ENCODE measurements at regions not wholly inside any gene's neighbourhood (a gene's known extent, or its start where the extent isn't known, plus 50 kb on each side); places are given as distances from the start of the nearest gene placed in this dataset.

- Histone ChIP-seq H3K27me3 (peaks cover 0 to 69% (median 58%) of the 10 kb centered on the region in 7 donors), H3K36me3 (no peaks in the 10 kb centered on the region), H3K4me1 (peaks cover 0 to 3% (median 0%) of the 10 kb centered on the region in 9 donors), H3K9me3 (peaks cover 0 to 11% (median 0%) of the 10 kb centered on the region in 11 donors), H3K27ac (no peak overlapping the region), H3K4me3 (no peak overlapping the region)
- 9 to 10% methylated on average over 15 of the region's 15 CpGs for WGBS, 2 donors
- TF ChIP-seq, protein P1, sequence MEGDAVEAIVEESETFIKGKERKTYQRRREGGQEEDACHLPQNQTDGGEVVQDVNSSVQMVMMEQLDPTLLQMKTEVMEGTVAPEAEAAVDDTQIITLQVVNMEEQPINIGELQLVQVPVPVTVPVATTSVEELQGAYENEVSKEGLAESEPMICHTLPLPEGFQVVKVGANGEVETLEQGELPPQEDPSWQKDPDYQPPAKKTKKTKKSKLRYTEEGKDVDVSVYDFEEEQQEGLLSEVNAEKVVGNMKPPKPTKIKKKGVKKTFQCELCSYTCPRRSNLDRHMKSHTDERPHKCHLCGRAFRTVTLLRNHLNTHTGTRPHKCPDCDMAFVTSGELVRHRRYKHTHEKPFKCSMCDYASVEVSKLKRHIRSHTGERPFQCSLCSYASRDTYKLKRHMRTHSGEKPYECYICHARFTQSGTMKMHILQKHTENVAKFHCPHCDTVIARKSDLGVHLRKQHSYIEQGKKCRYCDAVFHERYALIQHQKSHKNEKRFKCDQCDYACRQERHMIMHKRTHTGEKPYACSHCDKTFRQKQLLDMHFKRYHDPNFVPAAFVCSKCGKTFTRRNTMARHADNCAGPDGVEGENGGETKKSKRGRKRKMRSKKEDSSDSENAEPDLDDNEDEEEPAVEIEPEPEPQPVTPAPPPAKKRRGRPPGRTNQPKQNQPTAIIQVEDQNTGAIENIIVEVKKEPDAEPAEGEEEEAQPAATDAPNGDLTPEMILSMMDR (IDR thresholded peaks at IDR 0.05) = no peak
- DNase-seq (no peak), ATAC-seq (peak in 2 of 8 donors; percentile 16 to 71)
- intact Hi-C loops (cut with DNase I) = loop anchor here in 6 of 10 donors (2.0 to 10.0 kb wide), 3 partner anchors 83 to 85 kb away; no protein-coding TSS in a partner anchor
These were observed 199.0 kb upstream of the KCNG1 start for GRCh38 chr20:51221791-51222408.

GRCh38 chr20:51221103-51221502 lies 198.2 kb upstream of the KCNG1 start:
- 94 to 96% methylated on average over 4 of the region's 4 CpGs for WGBS, 2 donors
- DNase-seq = no peak
- no peak overlapping the region for H3K4me3 ChIP-seq
- peaks cover 0 to 75% (median 63%) of the 10 kb centered on the region in 7 donors for H3K27me3 ChIP-seq
- TF ChIP-seq, protein P1 (IDR thresholded peaks at IDR 0.05) = no peak
- H3K9me3 ChIP-seq = peaks cover 0 to 14% (median 0%) of the 10 kb centered on the region in 11 donors
- H3K4me1 ChIP-seq = peaks cover 0 to 3% (median 0%) of the 10 kb centered on the region in 9 donors
- no peak for ATAC-seq
- no peak overlapping the region for H3K27ac ChIP-seq
- intact Hi-C loops (cut with DNase I) = loop anchor here in 6 of 10 donors (2.0 to 10.0 kb wide), 3 partner anchors 84 to 86 kb away; no protein-coding TSS in a partner anchor
- H3K36me3 ChIP-seq = no peaks in the 10 kb centered on the region

DNA sequence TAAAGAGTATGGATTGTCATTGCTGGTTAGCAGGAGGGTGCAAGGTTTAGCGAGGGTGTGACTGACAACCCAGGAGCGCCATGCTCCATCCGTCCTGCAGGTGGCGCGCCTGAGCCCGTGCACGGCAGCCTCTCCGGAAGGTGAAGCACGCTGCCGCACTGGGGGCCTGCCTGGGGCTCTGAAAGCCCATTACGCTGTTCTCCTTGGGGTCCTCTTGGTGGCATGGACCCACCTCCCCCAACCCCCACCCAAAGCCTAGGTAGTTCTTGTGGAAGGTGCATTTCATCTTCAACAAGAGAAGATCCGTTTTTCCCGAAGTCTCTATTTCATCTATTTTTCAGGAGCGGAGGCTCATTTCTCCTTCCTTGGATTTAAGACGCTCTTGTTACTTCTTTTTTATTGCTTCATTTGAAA lies 197.4 kb upstream of the KCNG1 start:
- H3K36me3 ChIP-seq = no peaks in the 10 kb centered on the region
- 26% methylated on average over 15 of the region's 15 CpGs for WGBS, 2 donors
- DNase-seq (peak in 1 of 2 donors; percentile 44), ATAC-seq (peak in 1 of 8 donors; percentile 50)
- intact Hi-C loops (cut with DNase I) = loop anchor here in 6 of 10 donors (2.0 to 10.0 kb wide), 3 partner anchors 85 to 87 kb away; no protein-coding TSS in a partner anchor
- peaks cover 0 to 81% (median 63%) of the 10 kb centered on the region in 7 donors for H3K27me3 ChIP-seq
- peaks cover 0 to 14% (median 0%) of the 10 kb centered on the region in 11 donors for H3K9me3 ChIP-seq
- no peak overlapping the region for H3K27ac ChIP-seq
- H3K4me1 ChIP-seq = peaks cover 0 to 3% (median 0%) of the 10 kb centered on the region in 9 donors
- no peak overlapping the region for H3K4me3 ChIP-seq
- TF ChIP-seq, protein P1 (IDR thresholded peaks at IDR 0.05) = peak; percentile 60 to 92 (median 72)

DNA sequence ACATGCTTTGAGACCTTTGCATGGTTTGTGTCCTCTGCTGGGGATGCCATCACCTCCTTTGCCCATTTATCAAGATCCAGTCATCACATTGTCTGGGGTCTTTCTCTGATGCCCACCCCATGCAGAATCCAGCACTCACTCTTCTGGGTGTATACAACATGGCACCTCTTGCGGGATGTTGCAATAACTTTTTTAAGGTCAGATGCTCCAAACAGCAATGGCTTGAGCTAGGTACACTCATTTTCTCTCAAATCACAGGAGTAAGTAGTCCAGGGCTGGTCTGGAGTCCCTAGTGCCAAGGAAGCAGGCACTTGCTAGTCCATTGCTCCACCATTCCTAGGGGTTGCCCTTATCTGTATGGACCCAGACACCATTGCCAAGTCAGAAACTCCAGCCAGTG lies 196.6 kb upstream of the KCNG1 start:
- Histone ChIP-seq H3K27ac (no peak overlapping the region), H3K4me1 (peaks cover 0 to 3% (median 0%) of the 10 kb centered on the region in 9 donors), H3K27me3 (peaks cover 0 to 89% (median 69%) of the 10 kb centered on the region in 7 donors), H3K9me3 (peaks cover 0 to 12% (median 0%) of the 10 kb centered on the region in 11 donors), H3K36me3 (no peaks in the 10 kb centered on the region), H3K4me3 (no peak overlapping the region)
- DNase-seq (no peak), ATAC-seq (no peak)
- TF ChIP-seq, protein P1 (IDR thresholded peaks at IDR 0.05) = no peak
- WGBS, 2 donors = 82 to 94% methylated on average over 1 of the region's 1 CpG
- intact Hi-C loops (cut with DNase I) = no loop called here

All from heart right ventricle (tissue), 16 donors.